NT2/D1 (cell line): ENCODE measurements at regions not wholly inside any gene's neighbourhood (a gene's known extent, or its start where the extent isn't known, plus 50 kb on each side); places are given as distances from the start of the nearest gene placed in this dataset.

Source experiments
- YY1 ChIP-seq: IDR thresholded peaks from 2 replicates; pipeline ENCODE4 v1.6.1; 2011; ENCODE audit not compliant: insufficient read length, insufficient read depth
- ZNF274 ChIP-seq: IDR thresholded peaks from 2 replicates; pipeline ENCODE4 v1.6.1; 2011; ENCODE audit warnings: mild to moderate bottlenecking, low read depth, low read length

DNA sequence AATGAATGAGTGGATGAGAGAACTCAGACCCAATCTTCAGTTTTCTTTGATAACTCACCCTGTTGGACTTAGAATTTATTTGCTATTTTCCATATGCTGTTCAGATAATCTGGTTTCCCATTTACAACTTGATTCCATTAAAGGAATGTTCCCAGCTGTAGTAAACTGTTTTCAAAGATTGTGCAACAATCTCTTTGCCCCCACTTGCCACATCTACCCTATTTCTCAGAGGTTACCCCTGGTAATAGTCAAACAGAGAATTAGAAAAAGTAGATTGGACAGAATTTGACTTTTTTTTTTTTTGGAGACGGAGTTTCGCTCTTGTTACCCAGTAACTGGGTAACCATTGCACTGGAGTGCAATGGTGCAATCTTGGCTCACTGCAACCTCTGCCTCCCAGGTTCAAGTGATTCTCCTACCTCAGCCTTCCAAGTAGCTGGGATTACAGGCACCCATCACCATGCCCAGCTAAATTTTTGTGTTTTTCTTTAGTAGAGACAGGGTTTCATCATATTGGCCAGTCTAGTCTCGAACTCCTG is 93.4 kb upstream of the SIX2 start:
- no peak for TF ChIP-seq ZNF274
- no peak for TF ChIP-seq YY1
